HepG2 (cell line): ENCODE measurements at regions not wholly inside any gene's neighbourhood (a gene's known extent, or its start where the extent isn't known, plus 50 kb on each side); places are given as distances from the start of the nearest gene placed in this dataset.

Experiments used
- ATAC-seq: fragments of 200-7000 bp; cut with Tn5 transposase; 3 replicates; pipeline ENCODE4 v1.9.1; 2020; ENCODE audit warnings: mild to moderate bottlenecking, moderate library complexity
- BruUV-seq: library from RNA; stranded (reverse); fragments of 400-500 nt; replicated peaks from 2 replicates; lab custom pipeline; 2021; lab: Mats Ljungman, UMichigan
- CTCF ChIA-PET: fragments of 300-600 bp; formaldehyde crosslinking; extraction: SDS; loops from one replicate; lab custom pipeline; 2021; ENCODE audit warnings: low total read pairs, inconsistent platforms, low intra/inter-chr PET ratio; lab: Yijun Ruan, JAX
- POLR2A ChIA-PET: fragments of 350-600 bp; sonication (Branson Sonifier 250); formaldehyde crosslinking; loops from one replicate; lab custom pipeline; 2020; ENCODE audit warnings: antibody characterized with exemption, inconsistent platforms; lab: Yijun Ruan, JAX
- DNase-seq: peaks from one replicate; pipeline ENCODE4 v3.0.0-alpha.2; 2015; ENCODE audit warnings: low spot score
- FAIRE-seq: peaks from 3 replicates; lab custom pipeline; 2011; peaks lifted over from hg19 to GRCh38; lab: Jason Lieb, UNC
- H2AFZ ChIP-seq: one replicate; pipeline ENCODE4 v1.6.1; 2011; ENCODE audit warnings: low read length, inconsistent platforms
- H3K27ac ChIP-seq: fragments of 300-600 bp; 3 replicates; pipeline ENCODE4 v1.8.0; 2011; ENCODE audit warnings: mixed run types, mild to moderate bottlenecking, mixed read lengths, low read length, inconsistent platforms; ENCODE audit not compliant: insufficient read depth; ENCODE audit errors: extremely low read length
- H3K27me3 ChIP-seq, 2 experiments: fragments of 200-600 bp in 1 of 2; 2 replicates in 1 of 2; 3 replicates in 1 of 2; pipeline versions ENCODE4 v1.6.0 to v1.8.0; 2011; ENCODE audit warnings: low read length in 2 of 2, mild to moderate bottlenecking in 2 of 2, moderate library complexity in 2 of 2, inconsistent platforms in 1 of 2; ENCODE audit not compliant: insufficient read depth in 2 of 2, control insufficient read depth in 1 of 2
- H3K36me3 ChIP-seq, 2 experiments: fragments of 200-600 bp in 1 of 2; replicated peaks in 1 of 2; 2 replicates in 1 of 2; 3 replicates in 1 of 2; pipeline versions ENCODE4 v1.5.1 to v1.8.0; 2011; ENCODE audit warnings: low read length in 2 of 2, inconsistent platforms in 1 of 2; ENCODE audit not compliant: insufficient read depth in 2 of 2, control insufficient read depth in 1 of 2
- H3K4me1 ChIP-seq: 2 replicates; pipeline ENCODE4 v1.5.1; 2012; ENCODE audit warnings: low read length, inconsistent platforms; ENCODE audit not compliant: insufficient read depth
- H3K4me2 ChIP-seq: 2 replicates; pipeline ENCODE4 v1.6.0; 2011; ENCODE audit warnings: low read depth, low read length, inconsistent platforms
- H3K4me3 ChIP-seq, 3 experiments: fragments of 200-600 bp in 1 of 3; sonication (generic), shearing (Covaris generic) in 1 of 3; replicated peaks in 1 of 3; 2 replicates each; pipeline ENCODE4 v1.5.1; 2011 to 2016; ENCODE audit warnings: low read length in 3 of 3, inconsistent platforms in 2 of 3, low read depth in 2 of 3, mild to moderate bottlenecking in 2 of 3, control low read depth in 1 of 3, mixed read lengths in 1 of 3; ENCODE audit not compliant: insufficient read depth in 1 of 3
- H3K79me2 ChIP-seq: one replicate; pipeline ENCODE4 v1.6.1; 2011; ENCODE audit warnings: low read length, inconsistent platforms; ENCODE audit not compliant: insufficient read depth
- H3K9ac ChIP-seq: 2 replicates; pipeline ENCODE4 v1.6.0; 2011; ENCODE audit warnings: mild to moderate bottlenecking, low read depth, low read length, inconsistent platforms; ENCODE audit not compliant: insufficient read depth
- H3K9me3 ChIP-seq: 2 replicates; pipeline ENCODE4 v1.5.1; 2012; ENCODE audit warnings: mild to moderate bottlenecking, low read length
- H4K20me1 ChIP-seq: 2 replicates; pipeline ENCODE4 v1.6.0; 2011; ENCODE audit warnings: inconsistent platforms, mild to moderate bottlenecking, low read length, moderate library complexity; ENCODE audit not compliant: insufficient read depth
- BORCS8-MEF2B ChIP-seq: sonication (generic); formaldehyde crosslinking; IDR thresholded peaks from 2 replicates; pipeline ENCODE4 v1.8.0; 2022; ENCODE audit warnings: mild to moderate bottlenecking, missing genetic modification reagents
- ELF1 ChIP-seq: sonication (generic); formaldehyde crosslinking; IDR thresholded peaks from 2 replicates; pipeline ENCODE4 v1.4.0; 2020; ENCODE audit warnings: missing genetic modification reagents
- IRF2 ChIP-seq: IDR thresholded peaks from 2 replicates; pipeline ENCODE4 v1.6.1; 2018; ENCODE audit warnings: missing genetic modification reagents, missing compliant biosample characterization
- NFKBIZ ChIP-seq: IDR thresholded peaks from 2 replicates; pipeline ENCODE4 v1.6.1; 2018; ENCODE audit warnings: missing genetic modification reagents, missing compliant biosample characterization
- PCBP1 ChIP-seq: fragments of 200-400 bp; formaldehyde crosslinking; IDR thresholded peaks from 2 replicates; pipeline ENCODE4 v1.6.1; 2017; ENCODE audit warnings: mild to moderate bottlenecking, low read depth, low read length, borderline replicate concordance
- RFX5 ChIP-seq: IDR thresholded peaks from 2 replicates; pipeline ENCODE4 v1.6.1; 2011; ENCODE audit warnings: low read depth, low read length, improper control_type of control experiment
- RFXAP ChIP-seq: sonication (generic); formaldehyde crosslinking; IDR thresholded peaks from 2 replicates; pipeline ENCODE4 v1.4.0; 2020; ENCODE audit warnings: missing genetic modification reagents, borderline replicate concordance
- TAF1 ChIP-seq: sonication (generic); formaldehyde crosslinking; IDR thresholded peaks from 2 replicates; pipeline ENCODE4 v1.4.0; 2020; ENCODE audit warnings: missing genetic modification reagents
- ZC3H4 ChIP-seq: sonication (generic); formaldehyde crosslinking; IDR thresholded peaks from 2 replicates; pipeline ENCODE4 v1.4.0; 2020; ENCODE audit warnings: missing genetic modification reagents, borderline replicate concordance
- ZNF17 ChIP-seq: sonication (generic); formaldehyde crosslinking; IDR thresholded peaks from 2 replicates; pipeline ENCODE4 v1.5.0; 2020; ENCODE audit warnings: mild to moderate bottlenecking, missing genetic modification reagents
- ZNF24 ChIP-seq: fragments of 450-650 bp; IDR thresholded peaks from 2 replicates; pipeline ENCODE4 v1.6.1; 2017; ENCODE audit warnings: antibody characterized with exemption, mild to moderate bottlenecking
- ZNF510 ChIP-seq: sonication (generic); formaldehyde crosslinking; IDR thresholded peaks from 2 replicates; pipeline ENCODE4 v1.4.0; 2020; ENCODE audit warnings: low read depth, mild to moderate bottlenecking, missing genetic modification reagents
- ZNF562 ChIP-seq: sonication (generic); formaldehyde crosslinking; IDR thresholded peaks from 2 replicates; pipeline ENCODE4 v1.8.0; 2022; ENCODE audit warnings: missing genetic modification reagents, borderline replicate concordance
- ZNF772 ChIP-seq: sonication (generic); formaldehyde crosslinking; IDR thresholded peaks from 2 replicates; pipeline ENCODE4 v1.5.0; 2020; ENCODE audit warnings: mild to moderate bottlenecking, missing genetic modification reagents
- WGBS: methylation state at CpG from one replicate; pipeline ENCODE4 v1.1.6; 2017; ENCODE audit warnings: low lambda C conversion rate; 5-methylcytosine and 5-hydroxymethylcytosine counted together
- in situ Hi-C: cut with HindIII; loops from 2 replicates; pipeline ENCODE4 v1.10.0; 2017; ENCODE audit warnings: low pct_unique_long_range_greater_than_20kb; ENCODE audit not compliant: extremely low pct_ligation_motif_present
- intact Hi-C: fragments of 100-400 bp; cut with micrococcal nuclease; formaldehyde crosslinking; loops from one replicate; pipeline ENCODE4 v1.10.0; 2022; ENCODE audit not compliant: unreplicated experiment
- TF ChIP-seq, protein P1 (sequence below): sonication (generic); formaldehyde crosslinking; IDR thresholded peaks from 2 replicates; pipeline ENCODE4 v1.4.0; 2020; ENCODE audit warnings: missing genetic modification reagents
- TF ChIP-seq, protein P2 (sequence below): sonication (generic); formaldehyde crosslinking; IDR thresholded peaks from 2 replicates; pipeline ENCODE4 v1.4.0; 2020; ENCODE audit warnings: missing genetic modification reagents
- TF ChIP-seq, protein P3 (sequence below): sonication (generic); formaldehyde crosslinking; IDR thresholded peaks from 2 replicates; pipeline ENCODE4 v1.4.0; 2020; ENCODE audit warnings: missing genetic modification reagents
- TF ChIP-seq, protein P4 (sequence below): sonication (generic); formaldehyde crosslinking; IDR thresholded peaks from 2 replicates; pipeline ENCODE4 v1.4.0; 2020; ENCODE audit warnings: mild to moderate bottlenecking, missing genetic modification reagents

DNA sequence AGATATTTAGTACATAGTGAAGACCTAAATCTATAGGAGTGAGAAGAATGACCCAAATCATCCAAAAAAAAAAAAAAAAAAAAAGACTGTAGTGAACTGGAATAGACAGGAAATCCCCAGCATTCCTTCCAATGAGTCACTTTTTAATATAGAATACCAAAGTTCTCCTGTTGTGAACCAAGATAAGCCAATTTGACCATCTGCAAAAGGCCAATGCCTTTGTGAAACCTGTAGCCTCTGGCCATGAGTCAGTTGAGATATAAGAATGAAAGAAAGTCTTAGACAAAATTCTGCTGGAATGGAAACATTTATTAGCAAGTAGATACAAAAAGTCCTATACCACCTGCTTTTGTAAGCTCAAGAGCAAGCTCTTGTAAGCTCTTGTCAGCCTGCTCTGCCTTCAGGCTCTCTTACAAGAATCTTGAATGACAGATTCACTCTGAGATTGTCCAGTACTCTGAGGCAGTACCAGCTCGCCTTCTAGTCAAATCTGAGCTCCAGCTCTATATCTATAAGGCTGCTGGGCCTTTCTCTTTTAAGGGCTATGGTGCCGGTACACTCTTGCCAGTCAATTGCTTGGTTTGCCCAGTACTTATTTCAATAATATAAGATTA is 243.0 kb upstream of the TMTC1 start:
- H3K27me3 ChIP-seq = no peaks in the 10 kb centered on the region
- no peaks in the 10 kb centered on the region for H3K79me2 ChIP-seq
- no peaks in the 10 kb centered on the region for H3K4me1 ChIP-seq
- FAIRE-seq (no peak), DNase-seq (no peak), ATAC-seq (no peak)
- intact Hi-C loops (no loop called here), in situ Hi-C loops (no loop called here)
- H3K4me2 ChIP-seq = no peak overlapping the region
- ChIA-PET CTCF (no interaction called here), POLR2A (no interaction called here)
- no peak overlapping the region for H3K4me3 ChIP-seq
- no peak overlapping the region for H2AFZ ChIP-seq
- 34% methylated on average over 2 of the region's 2 CpGs for WGBS
- no peak overlapping the region for H3K27ac ChIP-seq
- H3K36me3 ChIP-seq = no peaks in the 10 kb centered on the region
- peaks cover 9% of the 10 kb centered on the region for H3K9me3 ChIP-seq
- TF ChIP-seq ZNF562 (CRISPR knock-in tag) = no peak
- TF ChIP-seq ZNF772 (CRISPR knock-in tag) = no peak
- TF ChIP-seq ZNF510 (CRISPR knock-in tag) = no peak
- TF ChIP-seq RFX5 = no peak
- no peak for TF ChIP-seq ZC3H4
- no peak for TF ChIP-seq ZNF24
- TF ChIP-seq BORCS8-MEF2B (CRISPR knock-in tag) = no peak
- TF ChIP-seq IRF2 (CRISPR knock-in tag) = no peak
- no peak for TF ChIP-seq ZNF17
- no peak for TF ChIP-seq RFXAP (CRISPR knock-in tag)
- TF ChIP-seq TAF1 = no peak
- TF ChIP-seq, protein P1, sequence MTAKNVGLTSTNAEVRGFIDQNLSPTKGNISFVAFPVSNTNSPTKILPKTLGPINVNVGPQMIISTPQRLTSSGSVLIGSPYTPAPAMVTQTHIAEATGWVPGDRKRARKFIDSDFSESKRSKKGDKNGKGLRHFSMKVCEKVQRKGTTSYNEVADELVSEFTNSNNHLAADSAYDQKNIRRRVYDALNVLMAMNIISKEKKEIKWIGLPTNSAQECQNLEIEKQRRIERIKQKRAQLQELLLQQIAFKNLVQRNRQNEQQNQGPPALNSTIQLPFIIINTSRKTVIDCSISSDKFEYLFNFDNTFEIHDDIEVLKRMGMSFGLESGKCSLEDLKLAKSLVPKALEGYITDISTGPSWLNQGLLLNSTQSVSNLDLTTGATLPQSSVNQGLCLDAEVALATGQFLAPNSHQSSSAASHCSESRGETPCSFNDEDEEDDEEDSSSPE = no peak
- TF ChIP-seq NFKBIZ = no peak
- TF ChIP-seq PCBP1 = no peak
- TF ChIP-seq, protein P2, sequence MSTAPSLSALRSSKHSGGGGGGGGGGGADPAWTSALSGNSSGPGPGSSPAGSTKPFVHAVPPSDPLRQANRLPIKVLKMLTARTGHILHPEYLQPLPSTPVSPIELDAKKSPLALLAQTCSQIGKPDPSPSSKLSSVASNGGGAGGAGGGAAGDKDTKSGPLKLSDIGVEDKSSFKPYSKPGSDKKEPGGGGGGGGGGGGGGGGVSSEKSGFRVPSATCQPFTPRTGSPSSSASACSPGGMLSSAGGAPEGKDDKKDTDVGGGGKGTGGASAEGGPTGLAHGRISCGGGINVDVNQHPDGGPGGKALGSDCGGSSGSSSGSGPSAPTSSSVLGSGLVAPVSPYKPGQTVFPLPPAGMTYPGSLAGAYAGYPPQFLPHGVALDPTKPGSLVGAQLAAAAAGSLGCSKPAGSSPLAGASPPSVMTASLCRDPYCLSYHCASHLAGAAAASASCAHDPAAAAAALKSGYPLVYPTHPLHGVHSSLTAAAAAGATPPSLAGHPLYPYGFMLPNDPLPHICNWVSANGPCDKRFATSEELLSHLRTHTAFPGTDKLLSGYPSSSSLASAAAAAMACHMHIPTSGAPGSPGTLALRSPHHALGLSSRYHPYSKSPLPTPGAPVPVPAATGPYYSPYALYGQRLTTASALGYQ = no peak
- TF ChIP-seq, protein P3, sequence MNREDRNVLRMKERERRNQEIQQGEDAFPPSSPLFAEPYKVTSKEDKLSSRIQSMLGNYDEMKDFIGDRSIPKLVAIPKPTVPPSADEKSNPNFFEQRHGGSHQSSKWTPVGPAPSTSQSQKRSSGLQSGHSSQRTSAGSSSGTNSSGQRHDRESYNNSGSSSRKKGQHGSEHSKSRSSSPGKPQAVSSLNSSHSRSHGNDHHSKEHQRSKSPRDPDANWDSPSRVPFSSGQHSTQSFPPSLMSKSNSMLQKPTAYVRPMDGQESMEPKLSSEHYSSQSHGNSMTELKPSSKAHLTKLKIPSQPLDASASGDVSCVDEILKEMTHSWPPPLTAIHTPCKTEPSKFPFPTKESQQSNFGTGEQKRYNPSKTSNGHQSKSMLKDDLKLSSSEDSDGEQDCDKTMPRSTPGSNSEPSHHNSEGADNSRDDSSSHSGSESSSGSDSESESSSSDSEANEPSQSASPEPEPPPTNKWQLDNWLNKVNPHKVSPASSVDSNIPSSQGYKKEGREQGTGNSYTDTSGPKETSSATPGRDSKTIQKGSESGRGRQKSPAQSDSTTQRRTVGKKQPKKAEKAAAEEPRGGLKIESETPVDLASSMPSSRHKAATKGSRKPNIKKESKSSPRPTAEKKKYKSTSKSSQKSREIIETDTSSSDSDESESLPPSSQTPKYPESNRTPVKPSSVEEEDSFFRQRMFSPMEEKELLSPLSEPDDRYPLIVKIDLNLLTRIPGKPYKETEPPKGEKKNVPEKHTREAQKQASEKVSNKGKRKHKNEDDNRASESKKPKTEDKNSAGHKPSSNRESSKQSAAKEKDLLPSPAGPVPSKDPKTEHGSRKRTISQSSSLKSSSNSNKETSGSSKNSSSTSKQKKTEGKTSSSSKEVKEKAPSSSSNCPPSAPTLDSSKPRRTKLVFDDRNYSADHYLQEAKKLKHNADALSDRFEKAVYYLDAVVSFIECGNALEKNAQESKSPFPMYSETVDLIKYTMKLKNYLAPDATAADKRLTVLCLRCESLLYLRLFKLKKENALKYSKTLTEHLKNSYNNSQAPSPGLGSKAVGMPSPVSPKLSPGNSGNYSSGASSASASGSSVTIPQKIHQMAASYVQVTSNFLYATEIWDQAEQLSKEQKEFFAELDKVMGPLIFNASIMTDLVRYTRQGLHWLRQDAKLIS (CRISPR knock-in tag) = no peak
- TF ChIP-seq ELF1 (CRISPR knock-in tag) = no peak
- TF ChIP-seq, protein P4, sequence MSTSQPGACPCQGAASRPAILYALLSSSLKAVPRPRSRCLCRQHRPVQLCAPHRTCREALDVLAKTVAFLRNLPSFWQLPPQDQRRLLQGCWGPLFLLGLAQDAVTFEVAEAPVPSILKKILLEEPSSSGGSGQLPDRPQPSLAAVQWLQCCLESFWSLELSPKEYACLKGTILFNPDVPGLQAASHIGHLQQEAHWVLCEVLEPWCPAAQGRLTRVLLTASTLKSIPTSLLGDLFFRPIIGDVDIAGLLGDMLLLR (CRISPR knock-in tag) = no peak
- no TSS peak for BruUV-seq
- H4K20me1 ChIP-seq = no peaks in the 10 kb centered on the region
- H3K9ac ChIP-seq = no peak overlapping the region
